SW 1271 (cell line): ENCODE measurements at regions not wholly inside any gene's neighbourhood (a gene's known extent, or its start where the extent isn't known, plus 50 kb on each side); places are given as distances from the start of the nearest gene placed in this dataset.

ENCODE experiments used
- DNase-seq, 2 experiments: peaks; one replicate each; lab custom pipeline; 2025; lab: John Stamatoyannopoulos, UW

DNA sequence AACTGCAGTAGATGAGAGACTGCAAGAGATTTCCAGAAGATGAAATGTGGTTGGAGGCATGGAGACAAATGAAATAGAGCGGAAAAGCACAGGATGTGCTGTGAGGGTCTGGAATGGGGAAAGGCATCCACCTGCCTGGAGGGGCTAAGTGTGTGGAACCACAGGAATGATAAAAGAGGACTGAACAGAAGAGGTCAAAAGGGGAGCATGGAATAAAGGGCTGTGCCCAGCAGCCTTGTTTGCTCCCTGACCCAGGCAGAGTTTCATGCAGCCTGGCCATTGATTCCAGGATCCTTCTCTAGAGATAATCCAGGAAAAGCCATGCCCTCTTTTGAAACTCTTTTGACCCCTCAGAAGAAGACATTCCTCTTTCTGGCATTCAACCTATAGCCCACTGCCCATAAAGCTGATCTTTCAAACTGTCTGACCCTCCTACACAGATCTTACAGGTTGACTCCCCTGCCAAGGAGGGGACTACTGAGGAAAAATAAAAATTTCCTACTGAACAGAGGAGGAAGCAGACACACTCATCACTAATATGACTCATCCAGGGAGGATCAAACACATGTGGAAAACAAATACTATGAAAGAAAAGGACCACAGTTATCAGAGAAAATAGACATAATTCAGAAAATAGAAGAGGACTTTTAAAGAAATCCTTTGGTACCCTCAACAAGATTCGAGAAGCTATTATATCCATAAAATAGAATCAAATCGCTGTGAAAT lies 273.5 kb upstream of the PCSK5 start:
- DNase-seq: no peak

DNA sequence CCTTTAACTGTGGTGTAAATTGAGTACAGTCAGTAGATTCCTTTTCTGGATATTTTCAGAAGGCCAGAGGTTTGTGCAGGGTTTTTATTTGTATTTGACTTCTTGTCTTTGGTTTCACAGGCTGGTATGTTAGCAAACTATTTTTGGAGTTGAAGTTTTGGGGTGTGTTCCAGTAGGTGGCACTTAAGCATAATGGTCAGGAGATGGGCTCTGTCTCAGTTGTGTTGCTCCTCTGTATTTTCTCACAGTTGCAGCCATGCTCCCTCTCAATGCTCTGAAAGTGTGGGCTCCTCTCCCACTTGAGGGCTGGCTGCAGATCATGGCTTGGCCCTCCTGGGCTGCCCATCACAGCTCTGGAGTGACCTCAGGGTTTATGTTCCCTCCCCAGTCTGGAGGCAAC lies 267.0 kb upstream of the PCSK5 start:
- DNase-seq: no peak

DNA sequence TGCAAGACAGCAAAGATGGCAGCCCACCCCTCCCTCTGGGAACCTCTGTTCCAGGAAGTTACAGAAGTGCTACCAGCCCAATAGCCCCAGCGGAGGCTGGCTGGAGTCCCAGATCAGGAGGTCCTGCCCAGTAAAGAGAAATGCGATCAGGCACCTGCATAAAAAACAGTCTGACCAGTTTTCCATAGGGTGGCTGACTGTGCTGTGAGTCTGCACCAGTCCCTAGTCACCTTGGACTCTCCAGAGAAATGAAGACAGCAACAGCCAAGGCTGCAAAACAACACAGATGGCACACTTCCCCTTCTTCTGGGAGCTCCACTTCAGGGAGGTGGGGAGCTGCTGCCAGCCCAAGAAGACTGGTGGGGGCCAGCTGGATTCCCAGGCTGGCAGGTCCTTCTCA lies 265.5 kb upstream of the PCSK5 start:
- no peak for DNase-seq

DNA sequence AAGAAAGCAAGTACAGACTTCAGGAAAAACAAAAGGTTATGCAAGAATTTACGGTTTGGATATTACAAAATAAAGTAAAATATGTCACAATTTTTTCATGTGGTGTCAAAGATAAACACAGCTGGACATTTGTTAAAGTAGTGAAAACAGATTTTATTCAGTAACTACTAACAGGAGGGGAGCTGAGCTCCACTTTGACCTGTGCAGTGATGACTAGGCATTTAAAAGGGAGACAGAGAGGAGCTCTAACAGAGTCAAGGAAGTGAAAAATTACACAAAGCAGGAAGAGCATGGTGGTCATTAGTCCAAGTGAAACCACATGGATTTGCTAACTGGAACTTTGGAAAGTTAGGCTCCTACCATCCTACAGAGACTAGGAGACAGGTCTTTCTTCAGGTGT lies 263.6 kb upstream of the PCSK5 start:
- DNase-seq: no peak

DNA sequence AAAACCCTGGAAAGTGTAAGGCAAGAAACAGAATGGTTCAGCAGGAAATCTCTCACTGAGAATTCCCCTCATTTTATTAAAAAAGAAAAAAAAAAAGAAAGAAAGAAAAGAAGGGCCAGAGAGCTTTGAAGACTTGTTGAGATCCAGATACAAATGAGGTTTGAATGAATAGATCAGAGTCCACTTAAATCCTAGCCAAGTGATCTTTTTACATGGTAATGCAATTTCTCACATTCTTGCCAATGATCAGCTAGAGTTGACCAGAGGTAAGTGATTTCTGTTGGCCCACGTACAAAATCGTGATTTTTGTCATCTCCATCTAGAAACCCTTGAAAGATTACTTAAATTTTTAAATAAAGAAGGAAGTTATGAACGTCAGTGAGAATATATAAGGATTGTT lies 261.5 kb upstream of the PCSK5 start:
- DNase-seq: no peak

DNA sequence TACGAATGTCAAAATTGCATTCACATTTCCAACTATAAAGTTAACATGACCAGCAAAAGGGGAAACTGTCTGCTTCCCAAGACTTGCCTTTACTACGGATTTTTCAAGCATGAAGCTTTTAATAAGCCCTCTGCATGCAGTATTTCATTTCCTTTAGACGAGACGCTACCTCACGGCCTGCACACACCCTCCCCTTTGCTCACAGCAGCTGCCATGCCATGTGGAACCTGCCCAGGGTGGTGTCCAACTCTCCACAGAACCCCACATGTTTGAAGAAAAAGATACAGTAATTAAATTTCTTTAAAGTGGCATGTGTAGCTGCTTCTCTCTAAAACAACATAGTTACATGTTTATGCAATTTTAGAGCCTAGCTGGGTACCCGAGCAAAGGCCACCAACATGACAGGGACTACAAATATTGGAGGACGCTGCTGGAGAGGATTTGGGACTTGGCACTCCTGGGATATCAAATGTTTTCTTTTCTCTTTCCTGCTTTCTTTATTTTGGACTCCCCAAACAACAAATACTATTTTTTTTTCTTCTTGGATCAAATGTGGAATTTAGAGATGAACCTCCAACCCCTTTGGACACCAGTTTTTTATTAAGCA lies 256.9 kb upstream of the PCSK5 start:
- no peak for DNase-seq

DNA sequence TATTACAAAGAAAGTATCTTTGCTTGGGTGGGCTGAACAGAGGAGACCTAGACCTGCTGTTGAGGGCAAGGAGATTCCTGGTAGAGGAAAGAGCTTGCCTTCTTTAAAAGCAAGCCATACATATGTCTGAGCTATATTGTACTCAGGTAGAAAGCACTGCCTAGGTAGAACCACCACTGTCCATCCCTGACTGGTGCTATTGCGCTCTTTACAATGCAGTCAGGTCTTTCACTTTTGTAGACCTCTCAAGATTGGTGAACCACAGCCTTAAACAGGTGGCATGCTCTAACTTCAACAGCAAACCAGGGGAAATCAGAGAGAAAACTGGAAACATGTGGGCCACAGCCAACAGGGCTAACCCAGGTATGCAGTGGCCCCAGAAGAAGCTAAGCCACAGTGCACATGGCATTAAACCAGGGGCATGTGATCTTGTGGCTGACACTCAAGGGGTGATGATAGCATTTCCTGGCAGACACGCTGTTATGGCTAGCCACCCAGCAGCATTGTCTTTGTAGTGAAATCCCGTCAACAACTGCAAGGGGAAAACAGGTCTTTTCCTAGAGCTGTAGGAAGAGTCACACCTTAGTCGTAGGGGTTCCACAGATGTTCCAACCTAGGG lies 253.9 kb upstream of the PCSK5 start:
- no peak for DNase-seq

DNA sequence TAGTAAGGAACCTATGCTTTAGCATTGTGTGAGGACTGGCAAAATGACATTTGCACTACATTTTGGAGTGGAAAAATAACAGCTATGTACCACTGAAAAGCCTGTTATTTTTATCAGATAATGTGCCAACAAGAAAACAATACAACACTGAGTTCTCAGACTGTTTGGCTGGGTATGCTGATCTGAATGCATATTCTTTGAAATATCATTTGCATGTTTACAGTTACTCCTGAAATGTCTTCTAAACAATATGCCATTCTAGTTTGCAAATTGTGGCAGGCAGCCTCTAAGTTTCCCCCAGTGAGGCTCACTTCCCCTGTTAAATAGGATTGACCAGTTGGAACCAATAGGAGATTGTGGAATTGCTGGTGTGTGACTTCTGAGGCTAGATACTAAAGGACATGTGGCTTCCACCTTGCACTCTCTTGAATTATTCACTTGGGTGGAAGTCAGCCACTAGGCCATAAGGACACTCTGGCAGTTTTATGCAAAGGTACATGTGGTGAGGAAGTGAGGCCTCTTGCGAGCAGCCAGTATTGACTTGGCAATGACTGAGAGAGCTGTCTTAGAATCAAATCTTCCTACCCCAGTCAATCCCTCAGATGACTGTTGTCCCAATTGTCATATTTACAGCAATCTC lies 250.4 kb upstream of the PCSK5 start:
- no peak for DNase-seq

DNA sequence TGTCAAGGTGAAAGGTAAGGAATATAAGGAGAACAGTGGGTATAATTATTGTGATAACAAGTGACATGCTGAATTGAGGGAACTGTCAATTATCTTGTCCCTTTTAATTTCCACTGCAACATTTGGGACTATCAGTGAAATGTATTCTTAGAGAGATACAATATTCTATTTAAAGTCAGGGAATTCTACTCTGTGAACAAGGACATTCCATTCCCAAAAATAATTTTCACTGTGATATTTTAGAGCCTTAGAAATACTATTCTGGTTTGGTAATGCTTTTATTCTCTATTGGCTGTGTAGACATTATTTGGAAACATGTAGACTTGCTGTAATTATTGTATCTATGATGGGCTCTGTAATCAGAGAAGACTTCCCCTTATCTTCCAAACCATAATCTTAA lies 248.0 kb upstream of the PCSK5 start:
- DNase-seq: no peak

DNA sequence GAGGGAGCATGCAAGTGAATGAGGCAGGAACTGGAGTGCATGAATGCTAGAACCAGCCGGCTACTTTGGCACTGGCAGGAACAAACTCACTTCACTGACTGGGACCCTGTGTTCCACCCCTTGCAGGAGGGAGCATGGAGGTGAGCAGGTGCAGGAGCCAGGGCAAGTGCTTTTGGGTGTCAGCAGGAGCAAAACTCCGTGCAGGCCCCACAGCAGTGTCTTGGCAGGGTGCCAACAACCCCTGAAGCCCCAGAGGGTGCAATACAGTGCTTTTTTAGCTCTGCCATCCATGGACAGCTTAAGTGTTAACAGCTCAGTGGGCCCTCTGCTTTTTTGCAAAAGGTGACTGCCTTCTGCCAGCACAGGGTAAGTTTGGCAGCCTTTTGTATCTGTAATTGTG lies 245.8 kb upstream of the PCSK5 start:
- DNase-seq: no peak

DNA sequence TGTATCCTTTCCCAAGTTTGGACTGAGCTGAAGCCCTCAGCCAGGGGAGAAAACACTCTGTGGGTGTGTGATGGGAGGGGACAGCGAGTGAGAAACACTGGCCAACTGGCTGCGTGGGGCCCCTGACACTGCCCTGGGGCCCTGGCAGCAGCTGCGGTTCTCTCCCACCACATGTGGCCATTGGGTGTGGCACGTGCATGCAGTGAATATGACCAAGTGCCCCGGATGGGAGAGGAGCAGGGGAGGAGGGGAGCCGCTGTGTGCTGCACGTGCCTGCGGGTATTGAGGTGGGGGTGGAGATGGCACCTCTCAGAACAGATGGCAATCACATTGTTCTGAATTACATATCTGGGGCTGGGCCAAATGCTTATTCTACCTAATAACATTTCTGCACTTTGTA lies 242.4 kb upstream of the PCSK5 start:
- DNase-seq: no peak

DNA sequence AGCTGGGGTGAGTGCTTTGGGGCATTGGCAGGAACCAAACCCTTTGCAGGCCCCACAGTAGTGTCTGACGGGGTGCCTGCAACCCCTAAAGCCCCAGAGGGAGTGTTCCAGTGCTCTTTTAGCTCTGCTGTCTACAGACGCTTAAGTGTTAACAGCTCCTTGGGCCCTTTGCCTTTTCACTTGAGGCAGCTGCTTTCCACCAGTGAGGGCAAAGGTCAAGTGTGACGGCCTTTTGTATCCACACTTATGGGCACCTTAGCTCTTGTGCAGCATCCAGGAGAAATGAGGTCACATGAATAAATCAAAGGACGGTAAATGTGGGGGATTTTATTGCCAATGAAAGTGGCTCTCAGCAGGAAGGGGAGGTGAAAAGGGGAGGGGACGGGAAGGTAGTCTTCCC lies 241.4 kb upstream of the PCSK5 start:
- no peak for DNase-seq

DNA sequence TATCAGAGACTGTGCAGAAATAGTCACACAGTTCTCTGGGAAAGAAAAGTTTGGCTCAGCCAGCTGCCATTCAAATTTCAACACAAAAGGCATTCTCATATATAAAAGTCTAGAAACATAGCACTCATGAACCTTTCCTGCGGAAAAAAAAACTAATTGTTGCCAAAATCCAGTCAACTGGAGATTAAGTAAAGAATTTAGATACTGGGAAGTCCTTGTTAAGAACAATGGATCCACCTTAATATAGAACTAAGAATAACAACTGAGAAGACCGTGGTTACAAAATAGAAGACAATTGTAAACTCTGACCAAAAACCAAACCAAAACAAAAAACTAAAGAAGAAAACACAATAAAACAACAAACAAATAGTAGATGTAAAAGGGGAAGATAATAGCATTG lies 238.8 kb upstream of the PCSK5 start:
- DNase-seq: no peak

DNA sequence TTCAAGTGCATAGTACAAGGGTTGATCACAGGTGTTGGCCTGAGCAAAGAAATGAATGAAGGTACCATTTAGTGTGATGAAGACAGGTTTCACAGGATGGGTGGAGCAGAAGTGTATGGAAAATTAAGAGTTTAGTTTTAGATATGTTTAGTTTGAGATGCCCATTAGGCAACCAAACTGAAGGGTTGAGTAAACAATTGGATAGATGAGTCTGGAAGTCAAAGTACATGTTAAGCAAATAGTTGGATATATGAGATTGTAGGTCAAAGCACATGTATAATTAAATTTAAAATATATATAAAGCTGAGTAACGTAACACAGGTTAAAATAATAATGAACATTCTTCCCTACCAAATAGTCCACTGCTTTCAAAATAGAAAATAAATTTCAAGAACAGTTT lies 237.1 kb upstream of the PCSK5 start:
- DNase-seq: no peak

DNA sequence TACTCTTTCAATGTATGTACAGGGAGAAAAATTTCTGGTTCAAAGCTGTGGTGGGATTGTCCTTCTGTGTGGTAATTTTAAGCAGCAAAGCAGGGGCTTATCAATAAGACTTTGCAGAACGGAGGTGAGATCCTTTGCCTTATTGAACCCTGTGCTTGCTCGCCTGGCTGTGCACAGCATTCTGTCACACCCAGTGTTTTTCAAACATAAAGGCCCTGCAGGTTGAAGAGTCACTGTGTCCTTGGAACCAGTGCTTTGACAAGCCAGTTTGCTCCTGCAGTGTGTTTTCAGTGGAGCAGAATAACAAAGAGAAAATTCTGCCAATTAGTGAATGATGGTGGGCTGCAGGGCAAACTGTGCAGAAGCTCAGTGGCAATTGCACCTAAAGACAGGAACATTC lies 236.7 kb upstream of the PCSK5 start:
- no peak for DNase-seq

DNA sequence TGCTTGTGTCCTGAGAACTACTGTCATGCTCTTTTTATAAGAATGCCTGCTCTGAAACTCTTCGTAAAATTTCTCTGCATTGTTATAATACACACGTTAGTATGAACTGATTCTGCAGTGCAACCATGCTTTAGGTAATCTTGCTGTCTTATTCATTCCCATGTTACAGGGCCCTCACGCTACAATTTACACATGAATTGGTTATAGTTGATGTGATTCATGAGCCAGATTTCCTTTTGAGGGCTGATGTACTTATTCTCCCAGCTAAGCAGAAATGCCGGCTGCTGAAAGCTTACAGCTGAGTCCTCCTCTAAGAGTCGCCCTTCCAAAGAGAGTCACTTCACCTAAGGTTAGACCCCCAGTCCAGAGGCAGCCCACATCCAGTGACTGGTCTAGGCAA lies 233.5 kb upstream of the PCSK5 start:
- no peak for DNase-seq

DNA sequence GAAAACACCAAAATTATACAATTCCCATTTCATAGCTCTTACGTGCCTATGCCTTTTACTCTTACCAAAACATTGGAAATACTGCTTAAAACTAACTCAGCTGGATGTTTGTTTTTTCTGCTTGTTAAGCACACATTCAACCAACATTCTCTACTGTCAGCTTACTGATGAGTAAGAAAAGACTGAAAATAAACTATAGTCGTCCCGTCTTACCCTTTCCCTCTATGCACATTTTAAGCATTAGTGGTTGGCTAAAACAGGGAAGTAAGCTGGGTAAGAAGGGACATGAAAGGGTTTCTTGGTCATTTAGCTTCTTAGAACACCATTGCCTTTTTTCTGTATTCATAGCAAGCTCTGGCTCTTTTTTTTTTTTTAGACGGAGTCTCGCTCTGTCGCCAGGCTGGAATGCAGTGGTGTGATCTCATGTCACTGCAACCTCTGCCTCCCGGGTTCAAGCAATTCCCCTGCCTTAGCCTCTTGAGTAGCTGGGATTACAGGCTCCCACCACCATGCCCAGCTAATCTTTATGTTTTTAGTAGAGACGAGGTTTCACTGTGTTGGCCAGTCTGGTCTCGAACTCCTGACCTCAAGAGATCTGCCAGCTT lies 232.1 kb upstream of the PCSK5 start:
- DNase-seq: no peak

DNA sequence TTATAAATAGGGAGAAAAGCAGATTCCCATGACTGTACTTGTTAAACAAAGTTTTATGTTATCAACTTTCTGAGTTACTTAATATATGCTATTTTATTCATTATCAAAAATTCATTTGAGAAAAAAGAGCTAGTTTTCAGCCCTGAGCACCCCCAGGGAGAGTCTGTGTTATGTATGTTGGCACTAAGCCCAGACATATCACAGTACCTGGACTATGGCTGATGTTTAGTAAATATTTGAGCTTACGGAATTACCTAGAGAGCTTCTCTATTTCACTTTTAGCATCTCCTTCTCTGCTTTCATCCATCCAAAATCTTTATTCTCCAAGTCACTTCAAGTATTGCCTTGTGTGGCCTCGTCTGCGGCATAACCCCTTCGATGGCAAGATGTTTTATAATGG lies 225.9 kb upstream of the PCSK5 start:
- DNase-seq: no peak

DNA sequence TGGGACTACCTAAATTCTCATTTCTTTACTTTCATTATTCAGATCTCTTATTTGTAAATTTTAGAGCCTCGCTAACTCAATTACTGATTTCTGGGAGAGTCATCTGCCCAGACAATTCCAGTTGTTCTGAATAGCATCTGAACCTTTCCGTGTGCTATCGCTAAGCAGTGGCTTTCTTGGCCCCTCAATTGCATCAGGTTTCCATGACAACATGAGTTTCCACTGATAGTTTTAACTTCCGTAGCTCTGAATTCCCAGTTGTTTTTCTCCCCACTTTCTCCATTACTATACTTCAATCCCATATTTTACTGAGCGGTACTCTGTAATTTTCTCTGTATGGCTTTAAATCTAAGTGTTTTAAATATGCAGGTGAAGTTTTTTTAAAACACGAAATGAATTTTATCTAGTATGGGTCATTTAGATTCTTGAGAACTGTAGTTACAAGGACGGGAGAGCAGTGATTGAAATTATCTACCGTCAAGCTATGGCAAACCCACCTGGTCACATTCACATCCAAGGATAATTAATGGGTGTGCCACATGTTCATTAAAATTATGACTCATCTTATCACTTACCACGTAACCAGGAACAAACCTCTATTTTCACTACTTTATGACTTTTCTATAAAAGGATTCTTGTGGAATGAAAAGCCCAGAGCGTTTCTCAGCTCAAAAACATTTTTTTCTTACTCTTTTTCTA lies 223.5 kb upstream of the PCSK5 start:
- no peak for DNase-seq

DNA sequence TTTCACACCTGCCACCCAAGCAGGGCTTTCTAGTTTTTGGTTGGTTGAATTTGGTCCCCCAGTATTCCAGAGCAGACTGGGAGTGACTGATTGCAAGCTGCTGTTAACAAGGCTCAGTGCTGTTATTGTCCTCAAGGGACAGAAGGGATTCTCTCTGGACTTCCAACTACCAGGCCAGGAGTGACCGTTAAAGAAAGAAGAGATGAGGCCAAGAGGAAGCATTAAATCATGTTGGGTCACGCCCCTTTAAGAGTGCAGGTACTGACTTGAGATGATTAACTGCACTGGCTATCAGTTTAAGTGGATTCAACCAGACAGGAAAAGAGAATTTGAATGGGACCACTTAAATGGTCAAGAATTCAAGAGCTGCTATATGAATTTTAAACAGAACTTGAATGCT lies 220.8 kb upstream of the PCSK5 start:
- DNase-seq: no peak

DNA sequence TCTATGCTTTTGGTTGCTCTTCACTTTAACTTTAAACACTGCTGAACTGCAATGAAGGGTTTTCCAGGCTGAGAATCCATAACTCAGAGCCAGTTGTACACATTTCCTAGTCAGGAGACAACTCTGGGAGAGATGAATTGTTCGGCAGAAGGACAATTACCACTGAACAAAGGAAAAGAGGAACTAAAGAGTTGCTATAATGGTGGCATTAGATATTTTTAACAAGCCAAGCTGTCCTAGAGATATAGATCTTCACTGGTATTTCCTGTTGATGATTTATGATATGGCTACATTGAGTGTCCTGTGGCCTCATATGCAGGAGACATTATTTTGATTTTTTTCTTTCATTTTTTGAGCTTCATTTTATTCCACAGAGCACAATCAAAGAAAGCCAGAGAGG lies 219.1 kb upstream of the PCSK5 start:
- DNase-seq: no peak

DNA sequence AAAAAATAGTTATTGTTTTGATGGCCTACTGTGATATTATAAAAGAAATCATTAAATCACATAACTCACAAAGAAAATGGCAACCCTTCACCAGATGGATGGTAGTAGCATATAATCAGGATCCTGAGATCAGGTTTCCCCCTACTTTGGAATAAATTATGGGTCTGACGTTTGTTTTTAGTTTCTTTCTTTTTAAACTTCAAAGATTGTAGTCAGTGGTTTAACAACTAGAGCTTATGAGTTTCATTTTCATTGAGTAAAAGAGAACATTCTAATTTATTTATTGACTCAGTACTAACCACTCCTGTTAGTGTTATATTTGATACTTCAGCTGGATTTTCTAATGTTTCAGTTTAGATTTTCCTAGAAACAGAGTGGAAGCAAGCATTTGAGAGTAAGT lies 218.0 kb upstream of the PCSK5 start:
- no peak for DNase-seq
